CD14-positive monocyte (primary cell): ENCODE measurements at regions not wholly inside any gene's neighbourhood (a gene's known extent, or its start where the extent isn't known, plus 50 kb on each side); places are given as distances from the start of the nearest gene placed in this dataset.
"Not testable (repeated sequence)": the region's sequence is repeated elsewhere in the genome, so short reads cannot be mapped to it uniquely, and the experiment has no call there.

Experiments used
- DNase-seq, 3 donors: peaks; one replicate each; pipeline ENCODE4 v3.0.0-alpha.2; 2011 to 2022
- H2AFZ ChIP-seq: 2 replicates; pipeline ENCODE4 v1.6.0; 2012; ENCODE audit warnings: mild to moderate bottlenecking, low read depth, low read length, inconsistent platforms; ENCODE audit not compliant: insufficient read depth, poor library complexity, severe bottlenecking
- H3K27ac ChIP-seq, 2 donors: 1 replicate in 1 of 2; 2 replicates in 1 of 2; pipeline ENCODE4 v1.5.1; 2012 to 2013; ENCODE audit warnings: low read length in 2 of 2, control low read depth in 1 of 2, inconsistent platforms in 1 of 2, low read depth in 1 of 2, mild to moderate bottlenecking in 1 of 2
- H3K27me3 ChIP-seq, 2 donors: one replicate each; pipeline versions ENCODE4 v1.6.0 to v1.6.1; 2011 to 2013; ENCODE audit warnings: low read length in 2 of 2; ENCODE audit not compliant: control insufficient read depth in 2 of 2, insufficient read depth in 2 of 2
- H3K36me3 ChIP-seq, 2 donors: replicated peaks in 1 of 2; 1 replicate in 1 of 2; 2 replicates in 1 of 2; pipeline versions ENCODE4 v1.5.1 to v1.6.1; 2012 to 2013; ENCODE audit warnings: low read length in 2 of 2, control low read depth in 1 of 2, inconsistent platforms in 1 of 2, mild to moderate bottlenecking in 1 of 2; ENCODE audit not compliant: insufficient read depth in 2 of 2, control insufficient read depth in 1 of 2
- H3K4me1 ChIP-seq, 2 donors: 1 replicate in 1 of 2; 2 replicates in 1 of 2; pipeline versions ENCODE4 v1.5.1 to v1.6.1; 2012 to 2013; ENCODE audit warnings: low read length in 2 of 2, control low read depth in 1 of 2, inconsistent platforms in 1 of 2, mild to moderate bottlenecking in 1 of 2, moderate library complexity in 1 of 2; ENCODE audit not compliant: insufficient read depth in 2 of 2, control insufficient read depth in 1 of 2
- H3K4me2 ChIP-seq: replicated peaks from 2 replicates; pipeline ENCODE3; 2012; ENCODE audit warnings: low read length, moderate library complexity, mild to moderate bottlenecking; ENCODE audit not compliant: poor library complexity, severe bottlenecking; ENCODE audit errors: extremely low read depth
- H3K4me3 ChIP-seq, 3 experiments: fragments of 200-600 bp in 1 of 3; sonication (generic) in 1 of 3; replicated peaks in 1 of 3; 1 replicate in 2 of 3; 2 replicates in 1 of 3; pipeline ENCODE4 v1.5.1; 2011 to 2013; ENCODE audit warnings: low read length in 3 of 3, mild to moderate bottlenecking in 3 of 3, control low read depth in 2 of 3, low read depth in 2 of 3, inconsistent platforms in 1 of 3, moderate library complexity in 1 of 3
- H3K79me2 ChIP-seq: 2 replicates; pipeline ENCODE4 v1.6.0; 2012; ENCODE audit warnings: mild to moderate bottlenecking, control low read depth, inconsistent platforms, low read length, moderate library complexity; ENCODE audit not compliant: insufficient read depth
- H3K9ac ChIP-seq: 2 replicates; pipeline ENCODE4 v1.6.0; 2017; ENCODE audit warnings: low read length, mild to moderate bottlenecking; ENCODE audit not compliant: insufficient read depth, poor library complexity, severe bottlenecking
- H3K9me3 ChIP-seq, 2 donors: replicated peaks in 1 of 2; 1 replicate in 1 of 2; 2 replicates in 1 of 2; pipeline versions ENCODE4 v1.5.1 to v1.6.1; 2012 to 2013; ENCODE audit warnings: low read length in 2 of 2, control low read depth in 1 of 2; ENCODE audit not compliant: control insufficient read depth in 1 of 2, insufficient read depth in 1 of 2
- H4K20me1 ChIP-seq: 2 replicates; pipeline ENCODE4 v1.6.0; 2012; ENCODE audit warnings: mild to moderate bottlenecking, low read length, control low read depth, moderate library complexity; ENCODE audit not compliant: insufficient read depth
- H3K27ac Mint-ChIP-seq, 7 donors: one replicate each; pipeline ENCODE4 v1.8.0; 2020; ENCODE audit warnings: mild to moderate bottlenecking in 7 of 7, mixed read lengths in 7 of 7, moderate library complexity in 6 of 7, inconsistent platforms in 2 of 7
- H3K27me3 Mint-ChIP-seq, 3 donors: one replicate each; pipeline ENCODE4 v1.8.0; 2021 to 2022; ENCODE audit warnings: low read depth in 3 of 3, mild to moderate bottlenecking in 3 of 3, mixed read lengths in 3 of 3, moderate library complexity in 3 of 3, inconsistent platforms in 1 of 3
- H3K36me3 Mint-ChIP-seq, 2 donors: one replicate each; pipeline ENCODE4 v1.8.0; 2020; ENCODE audit warnings: mixed read lengths in 2 of 2, inconsistent platforms in 1 of 2, mild to moderate bottlenecking in 1 of 2
- H3K4me1 Mint-ChIP-seq: one replicate; pipeline ENCODE4 v1.8.0; 2020; ENCODE audit warnings: mild to moderate bottlenecking, mixed read lengths
- H3K4me3 Mint-ChIP-seq, 2 donors: one replicate each; pipeline ENCODE4 v1.8.0; 2020; ENCODE audit warnings: mild to moderate bottlenecking in 2 of 2, mixed read lengths in 2 of 2, moderate library complexity in 1 of 2
- H3K9me3 Mint-ChIP-seq, 7 donors: one replicate each; pipeline ENCODE4 v1.8.0; 2020 to 2022; ENCODE audit warnings: mixed read lengths in 7 of 7, mild to moderate bottlenecking in 6 of 7, moderate library complexity in 6 of 7, inconsistent platforms in 2 of 7
- WGBS: methylation state at CpG from one replicate; pipeline ENCODE4 v1.1.5; 2013; ENCODE audit warnings: missing lambda C conversion rate; ENCODE audit not compliant: insufficient coverage; 5-methylcytosine and 5-hydroxymethylcytosine counted together
- intact Hi-C, 2 donors: fragments of 100-400 bp; cut with micrococcal nuclease; formaldehyde crosslinking; loops; one replicate each; pipeline versions ENCODE4 v1.15.0 to v1.15.1; 2023
- TF ChIP-seq, protein P1 (sequence below): fragments of 200-600 bp; IDR thresholded peaks from one replicate; pipeline ENCODE4 v1.8.0; 2022; ENCODE audit warnings: antibody characterized with exemption, mild to moderate bottlenecking

DNA sequence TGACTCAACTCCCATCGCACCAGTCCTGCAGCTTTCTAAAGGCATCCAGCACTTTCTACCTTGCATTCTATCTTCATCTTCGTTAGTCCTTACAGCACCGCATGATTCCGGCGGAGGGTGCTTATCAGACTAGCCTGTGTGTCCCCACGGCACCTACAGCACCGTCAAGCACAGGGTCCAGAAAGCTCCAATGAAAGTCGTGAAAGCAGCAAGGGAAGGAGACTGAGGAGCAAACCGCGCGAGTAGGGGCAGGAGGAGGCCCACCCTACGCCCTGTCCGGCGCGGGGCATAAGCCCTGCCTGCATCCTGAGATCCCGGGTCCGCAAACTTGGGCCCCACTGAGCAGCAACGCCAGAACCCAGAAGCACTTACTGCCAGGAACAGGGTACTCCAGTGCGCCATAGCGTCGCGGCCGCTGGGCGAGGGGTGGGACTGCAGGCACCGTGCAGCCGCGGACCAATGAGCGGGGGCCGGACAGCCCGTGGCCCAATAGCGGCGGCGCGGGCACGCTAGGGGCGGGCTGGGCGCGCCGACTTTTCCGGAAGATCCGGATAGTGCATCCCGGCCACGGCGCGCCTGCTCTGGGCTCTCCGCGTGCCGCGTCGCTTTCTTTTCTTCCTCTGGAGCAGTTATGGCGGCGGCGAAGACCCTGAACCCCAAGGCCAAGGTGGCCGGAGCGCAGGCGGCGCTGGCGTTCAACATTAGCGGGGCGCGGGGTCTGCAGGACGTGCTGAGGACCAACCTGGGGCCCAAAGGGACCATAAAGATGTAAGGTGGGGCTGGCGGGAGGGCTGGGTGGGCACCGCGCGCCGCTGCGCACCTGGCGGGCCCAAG, 122.1 kb upstream of the VKORC1L1 start:
- peak overlapping the region; percentile 89 to 94 (median 90) for H3K27ac Mint-ChIP-seq
- TF ChIP-seq, protein P1, sequence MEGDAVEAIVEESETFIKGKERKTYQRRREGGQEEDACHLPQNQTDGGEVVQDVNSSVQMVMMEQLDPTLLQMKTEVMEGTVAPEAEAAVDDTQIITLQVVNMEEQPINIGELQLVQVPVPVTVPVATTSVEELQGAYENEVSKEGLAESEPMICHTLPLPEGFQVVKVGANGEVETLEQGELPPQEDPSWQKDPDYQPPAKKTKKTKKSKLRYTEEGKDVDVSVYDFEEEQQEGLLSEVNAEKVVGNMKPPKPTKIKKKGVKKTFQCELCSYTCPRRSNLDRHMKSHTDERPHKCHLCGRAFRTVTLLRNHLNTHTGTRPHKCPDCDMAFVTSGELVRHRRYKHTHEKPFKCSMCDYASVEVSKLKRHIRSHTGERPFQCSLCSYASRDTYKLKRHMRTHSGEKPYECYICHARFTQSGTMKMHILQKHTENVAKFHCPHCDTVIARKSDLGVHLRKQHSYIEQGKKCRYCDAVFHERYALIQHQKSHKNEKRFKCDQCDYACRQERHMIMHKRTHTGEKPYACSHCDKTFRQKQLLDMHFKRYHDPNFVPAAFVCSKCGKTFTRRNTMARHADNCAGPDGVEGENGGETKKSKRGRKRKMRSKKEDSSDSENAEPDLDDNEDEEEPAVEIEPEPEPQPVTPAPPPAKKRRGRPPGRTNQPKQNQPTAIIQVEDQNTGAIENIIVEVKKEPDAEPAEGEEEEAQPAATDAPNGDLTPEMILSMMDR, result no peak
- no peaks in the 10 kb centered on the region for H3K9me3 Mint-ChIP-seq
- Histone ChIP-seq H3K4me2 (peak overlapping the region; percentile 94), H4K20me1 (no peaks in the 10 kb centered on the region), H3K79me2 (peaks cover 47% of the 10 kb centered on the region), H3K4me3 (peak overlapping the region; percentile 76 to 96 (median 89)), H3K4me1 (peaks cover 11 to 12% of the 10 kb centered on the region in 2 donors), H2AFZ (peak overlapping the region; percentile 100), H3K27ac (peak overlapping the region; percentile 51 to 90), H3K27me3 (no peaks in the 10 kb centered on the region), H3K36me3 (peaks cover 0 to 13% of the 10 kb centered on the region in 2 donors), H3K9ac (peak overlapping the region; percentile 76), H3K9me3 (no peaks in the 10 kb centered on the region)
- intact Hi-C loops, result loop anchor here (5.0 to 10.0 kb wide), 3 partner anchors 232 to 1554 kb away; partner anchors contain the start of gene GUSB (in 1 of the 2)
- H3K36me3 Mint-ChIP-seq, result peaks cover 9 to 12% of the 10 kb centered on the region in 2 donors
- H3K27me3 Mint-ChIP-seq, result peaks cover 0 to 2% (median 0%) of the 10 kb centered on the region in 3 donors
- WGBS, result 0% methylated on average over 60 of the region's 69 CpGs
- H3K4me3 Mint-ChIP-seq, result peak overlapping the region; percentile 87 to 98
- H3K4me1 Mint-ChIP-seq, result peaks cover 15% of the 10 kb centered on the region
- peak; percentile 81 to 90 (median 83) for DNase-seq

DNA sequence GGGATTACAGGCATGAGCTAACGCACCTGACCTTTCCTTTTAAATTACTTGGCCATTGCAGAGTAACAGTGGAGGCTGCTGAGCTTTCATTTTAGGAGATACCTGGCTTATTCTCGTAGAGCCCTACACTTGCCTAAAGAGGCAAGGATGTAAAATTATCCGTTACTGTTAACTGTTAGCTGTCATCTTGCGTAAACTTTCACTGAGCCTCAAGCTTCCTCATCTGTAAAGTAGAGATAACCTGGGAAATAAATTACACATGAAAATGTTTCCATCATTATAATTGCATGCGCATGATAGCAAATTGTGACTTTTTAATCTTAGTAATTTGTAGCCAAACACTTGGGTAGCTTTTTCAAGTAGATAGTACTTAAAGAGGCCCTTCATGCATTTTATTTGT, 118.8 kb upstream of the VKORC1L1 start:
- Histone ChIP-seq H3K4me1 (peaks cover 11 to 12% of the 10 kb centered on the region in 2 donors), H3K79me2 (peaks cover 45% of the 10 kb centered on the region), H3K36me3 (peaks cover 2 to 28% of the 10 kb centered on the region in 2 donors)
- peak overlapping the region in 1 of 7 donors; percentile 5 for H3K27ac Mint-ChIP-seq
- H3K4me1 Mint-ChIP-seq, result peaks cover 15% of the 10 kb centered on the region
- intact Hi-C loops, result loop anchor here (5.0 to 10.0 kb wide), 3 partner anchors 228 to 1551 kb away; partner anchors contain the start of gene GUSB (in 1 of the 2)
- not testable (repeated sequence) for H3K4me2 ChIP-seq, H2AFZ ChIP-seq, DNase-seq, H3K9me3 Mint-ChIP-seq, H3K27me3 ChIP-seq, H3K4me3 Mint-ChIP-seq, H3K9me3 ChIP-seq, H3K27me3 Mint-ChIP-seq, H3K4me3 ChIP-seq, H3K9ac ChIP-seq, H3K27ac ChIP-seq, H4K20me1 ChIP-seq
- WGBS, result no CpG with 5 or more reads among the region's 5 CpGs
- peaks cover 22 to 34% of the 10 kb centered on the region in 2 donors for H3K36me3 Mint-ChIP-seq

DNA sequence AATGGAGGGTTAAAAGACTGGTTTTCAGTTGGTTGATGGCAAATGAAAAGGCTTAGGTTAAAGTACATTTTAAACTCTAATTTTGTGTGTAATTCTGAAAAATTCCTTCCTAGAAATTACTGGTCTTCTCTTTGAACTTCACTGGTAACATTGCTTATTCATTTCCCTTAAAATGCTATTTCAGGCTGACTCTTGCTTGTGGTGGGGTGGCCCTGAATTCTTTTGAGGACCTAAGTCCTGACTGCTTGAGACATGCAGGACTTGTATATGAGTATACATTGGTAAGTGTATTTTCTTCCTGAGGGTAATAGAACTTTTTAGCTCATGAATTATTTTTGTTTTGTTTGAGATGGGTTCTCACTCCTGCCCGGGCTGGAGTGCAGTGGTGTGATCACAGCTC, 113.9 kb upstream of the VKORC1L1 start:
- H3K9ac ChIP-seq, H3K9me3 ChIP-seq, DNase-seq, H2AFZ ChIP-seq, H3K4me1 ChIP-seq, H3K27me3 ChIP-seq, H3K27me3 Mint-ChIP-seq, H3K4me1 Mint-ChIP-seq, H3K27ac ChIP-seq, H3K27ac Mint-ChIP-seq, H4K20me1 ChIP-seq, H3K9me3 Mint-ChIP-seq, H3K4me3 ChIP-seq, H3K79me2 ChIP-seq, H3K4me3 Mint-ChIP-seq, H3K4me2 ChIP-seq: not testable (repeated sequence)
- peaks cover 17 to 49% of the 10 kb centered on the region in 2 donors for H3K36me3 ChIP-seq
- H3K36me3 Mint-ChIP-seq, result peaks cover 34 to 53% of the 10 kb centered on the region in 2 donors
- intact Hi-C loops, result loop anchor here (10.0 kb wide), 2 partner anchors 736 to 1546 kb away; no protein-coding TSS in a partner anchor
- WGBS, result no CpG with 5 or more reads among the region's 1 CpG
